IMR-90 (cell line): ENCODE measurements at regions not wholly inside any gene's neighbourhood (a gene's known extent, or its start where the extent isn't known, plus 50 kb on each side); places are given as distances from the start of the nearest gene placed in this dataset.

ENCODE experiments used
- ATAC-seq: fragments of 200-7000 bp; cut with Tn5 transposase; 2 replicates; pipeline ENCODE4 v1.9.1; 2020; ENCODE audit warnings: low read depth, mild to moderate bottlenecking, moderate library complexity
- BruUV-seq: library from RNA; stranded (reverse); fragments of 400-500 nt; replicated peaks from 2 replicates; lab custom pipeline; 2021; lab: Mats Ljungman, UMichigan
- CTCF ChIA-PET: fragments of 300-600 bp; formaldehyde crosslinking; extraction: SDS; loops from one replicate; lab custom pipeline; 2021; ENCODE audit warnings: antibody characterized with exemption; lab: Yijun Ruan, JAX
- POLR2A ChIA-PET: fragments of 300-600 bp; sonication (Branson Sonifier 250); formaldehyde crosslinking; loops from one replicate; lab custom pipeline; 2022; ENCODE audit warnings: antibody characterized with exemption; ENCODE audit not compliant: unreplicated experiment; lab: Charles Lee
- DNase-seq: peaks from one replicate; pipeline ENCODE4 v3.0.0; 2013
- H2AFZ ChIP-seq: replicated peaks from 2 replicates; pipeline ENCODE3; 2013; ENCODE audit warnings: low read length, mild to moderate bottlenecking; ENCODE audit not compliant: poor library complexity
- H2AK5ac ChIP-seq: 2 replicates; pipeline ENCODE4 v1.6.1; 2013; ENCODE audit warnings: low read depth, low read length, inconsistent platforms
- H2AK9ac ChIP-seq: replicated peaks from 2 replicates; pipeline ENCODE3; 2013; ENCODE audit warnings: mild to moderate bottlenecking, low read depth, low read length, moderate library complexity; ENCODE audit not compliant: poor library complexity
- H2BK120ac ChIP-seq: 2 replicates; pipeline ENCODE4 v1.6.1; 2013; ENCODE audit warnings: low read depth, low read length, inconsistent platforms
- H2BK15ac ChIP-seq: 3 replicates; pipeline ENCODE4 v1.6.1; 2013; ENCODE audit warnings: low read depth, low read length, inconsistent platforms
- H2BK20ac ChIP-seq: 2 replicates; pipeline ENCODE4 v1.6.1; 2013; ENCODE audit warnings: low read depth, mild to moderate bottlenecking, inconsistent platforms, low read length, moderate library complexity
- H2BK5ac ChIP-seq: 2 replicates; pipeline ENCODE4 v1.6.1; 2013; ENCODE audit warnings: mild to moderate bottlenecking, low read depth, low read length, inconsistent platforms; ENCODE audit not compliant: poor library complexity, severe bottlenecking
- H3K14ac ChIP-seq: replicated peaks from 2 replicates; pipeline ENCODE4 v1.6.1; 2013; ENCODE audit warnings: low read depth, low read length, inconsistent platforms
- H3K18ac ChIP-seq: 2 replicates; pipeline ENCODE4 v1.6.1; 2013; ENCODE audit warnings: low read depth, low read length, control low read depth
- H3K23ac ChIP-seq: 2 replicates; pipeline ENCODE4 v1.6.1; 2013; ENCODE audit warnings: low read depth, low read length, inconsistent platforms
- H3K27ac ChIP-seq: 2 replicates; pipeline ENCODE4 v1.5.1; 2013; ENCODE audit warnings: mild to moderate bottlenecking, control low read depth, low read length; ENCODE audit not compliant: insufficient read depth
- H3K27me3 ChIP-seq: 2 replicates; pipeline ENCODE4 v1.6.1; 2013; ENCODE audit warnings: low read length; ENCODE audit not compliant: control insufficient read depth, insufficient read depth
- H3K36me3 ChIP-seq: 2 replicates; pipeline ENCODE4 v1.6.1; 2013; ENCODE audit warnings: low read length, mixed read lengths; ENCODE audit not compliant: control insufficient read depth, insufficient read depth
- H3K4ac ChIP-seq: 2 replicates; pipeline ENCODE4 v1.6.1; 2013; ENCODE audit warnings: low read depth, low read length, inconsistent platforms
- H3K4me1 ChIP-seq: 2 replicates; pipeline ENCODE4 v1.6.1; 2013; ENCODE audit warnings: low read length, mixed read lengths; ENCODE audit not compliant: control insufficient read depth, insufficient read depth
- H3K4me2 ChIP-seq: 2 replicates; pipeline ENCODE4 v1.6.1; 2013; ENCODE audit warnings: low read depth, mild to moderate bottlenecking, control low read depth, low read length, moderate library complexity
- H3K4me3 ChIP-seq: 2 replicates; pipeline ENCODE4 v1.5.1; 2013; ENCODE audit warnings: low read depth, mild to moderate bottlenecking, control low read depth, low read length, moderate library complexity; ENCODE audit not compliant: insufficient read depth
- H3K56ac ChIP-seq: 2 replicates; pipeline ENCODE4 v1.6.1; 2013; ENCODE audit warnings: low read length, inconsistent platforms; ENCODE audit not compliant: insufficient read depth; ENCODE audit errors: extremely low read depth
- H3K79me1 ChIP-seq, 2 experiments: 2 replicates each; pipeline ENCODE4 v1.6.1; 2013; ENCODE audit warnings: low read length in 2 of 2, inconsistent platforms in 1 of 2, low read depth in 1 of 2
- H3K9ac ChIP-seq: 2 replicates; pipeline ENCODE4 v1.6.1; 2013; ENCODE audit warnings: low read depth, low read length, control low read depth
- H3K9me1 ChIP-seq: 2 replicates; pipeline ENCODE4 v1.6.1; 2013; ENCODE audit warnings: low read length, inconsistent platforms; ENCODE audit not compliant: insufficient read depth
- H3K9me3 ChIP-seq: 2 replicates; pipeline ENCODE4 v1.6.1; 2013; ENCODE audit warnings: low read length; ENCODE audit not compliant: control insufficient read depth, insufficient read depth
- H4K20me1 ChIP-seq: 2 replicates; pipeline ENCODE4 v1.6.1; 2013; ENCODE audit warnings: low read length, inconsistent platforms; ENCODE audit not compliant: insufficient read depth
- H4K5ac ChIP-seq: 2 replicates; pipeline ENCODE4 v1.6.1; 2013; ENCODE audit warnings: mild to moderate bottlenecking, low read depth, low read length, control low read depth
- H4K8ac ChIP-seq, 2 experiments: 2 replicates each; pipeline ENCODE4 v1.6.1; 2013; ENCODE audit warnings: low read depth in 2 of 2, low read length in 2 of 2, control low read depth in 1 of 2, inconsistent platforms in 1 of 2
- H4K91ac ChIP-seq: 2 replicates; pipeline ENCODE4 v1.6.1; 2013; ENCODE audit warnings: low read depth, low read length, inconsistent platforms; ENCODE audit not compliant: insufficient read depth
- BHLHE40 ChIP-seq: fragments of 150-350 bp; IDR thresholded peaks from 2 replicates; pipeline ENCODE4 v1.6.1; 2016; ENCODE audit warnings: mild to moderate bottlenecking, low read depth, low read length
- CEBPB ChIP-seq: IDR thresholded peaks from 2 replicates; pipeline ENCODE4 v1.6.1; 2012; ENCODE audit warnings: low read depth, low read length, improper control_type of control experiment
- CHD1 ChIP-seq: IDR thresholded peaks from 2 replicates; pipeline ENCODE4 v1.6.1; 2012; ENCODE audit warnings: low read depth, low read length, improper control_type of control experiment
- FOS ChIP-seq: fragments of 150-350 bp; IDR thresholded peaks from 2 replicates; pipeline ENCODE4 v1.6.1; 2016; ENCODE audit warnings: low read depth, low read length
- MAFK ChIP-seq: IDR thresholded peaks from 2 replicates; pipeline ENCODE4 v1.6.1; 2012; ENCODE audit warnings: low read depth, low read length, improper control_type of control experiment
- MAZ ChIP-seq: IDR thresholded peaks from 2 replicates; pipeline ENCODE4 v1.6.1; 2012; ENCODE audit warnings: low read depth, mild to moderate bottlenecking, low read length, improper control_type of control experiment, moderate library complexity, borderline replicate concordance
- MXI1 ChIP-seq: IDR thresholded peaks from 2 replicates; pipeline ENCODE4 v1.6.1; 2012; ENCODE audit warnings: low read depth, mild to moderate bottlenecking, low read length, moderate library complexity, borderline replicate concordance
- NFE2L2 ChIP-seq: fragments of 150-350 bp; IDR thresholded peaks from 2 replicates; pipeline ENCODE4 v1.6.1; 2016; ENCODE audit warnings: low read depth, mild to moderate bottlenecking, low read length
- POLR2A ChIP-seq: IDR thresholded peaks from 2 replicates; pipeline ENCODE4 v1.6.1; 2012; ENCODE audit warnings: mild to moderate bottlenecking, low read depth, low read length
- RAD21 ChIP-seq: IDR thresholded peaks from 2 replicates; pipeline ENCODE4 v1.6.1; 2012; ENCODE audit warnings: low read length, improper control_type of control experiment
- RCOR1 ChIP-seq: IDR thresholded peaks from 2 replicates; pipeline ENCODE4 v1.6.1; 2012; ENCODE audit warnings: mild to moderate bottlenecking, low read length, improper control_type of control experiment; ENCODE audit not compliant: insufficient replicate concordance
- RFX5 ChIP-seq: IDR thresholded peaks from 2 replicates; pipeline ENCODE4 v1.8.0; 2012; ENCODE audit warnings: low read depth, mild to moderate bottlenecking, low read length, moderate library complexity
- SMC3 ChIP-seq: fragments of 150-350 bp; IDR thresholded peaks from 2 replicates; pipeline ENCODE4 v1.6.1; 2016; ENCODE audit warnings: low read depth, mild to moderate bottlenecking, antibody characterized with exemption, low read length, moderate library complexity
- WGBS, 2 experiments: methylation state at CpG; one replicate each; pipeline versions ENCODE4 v1.1.5 to v1.1.7; 2013; ENCODE audit warnings: missing lambda C conversion rate in 2 of 2; ENCODE audit not compliant: insufficient read length in 1 of 2; ENCODE audit errors: extremely low coverage in 2 of 2; 5-methylcytosine and 5-hydroxymethylcytosine counted together
- dilution Hi-C: fragments of 300-500 bp; cut with HindIII; formaldehyde crosslinking; loops from one replicate; pipeline ENCODE4 v1.14.3; 2018; ENCODE audit warnings: low sequenced_read_pairs; ENCODE audit not compliant: unreplicated experiment
- in situ Hi-C: fragments of 300-500 bp; cut with MboI; formaldehyde crosslinking; loops from 3 replicates; pipeline ENCODE4 v1.14.3; 2019; ENCODE audit warnings: low sequenced_read_pairs, inconsistent platforms, mixed read lengths
- intact Hi-C: fragments of 100-400 bp; cut with micrococcal nuclease; formaldehyde crosslinking; loops from 2 replicates; pipeline ENCODE4 v1.10.0; 2022
- TF ChIP-seq, protein P1 (sequence below): fragments of 150-350 bp; IDR thresholded peaks from 2 replicates; pipeline ENCODE4 v1.6.1; 2017; ENCODE audit warnings: mild to moderate bottlenecking, antibody characterized with exemption, low read length, low read depth
- TF ChIP-seq, protein P2 (sequence below): conservative IDR thresholded peaks from 2 replicates; pipeline ENCODE4 v1.5.1; 2012; ENCODE audit warnings: mild to moderate bottlenecking, low read depth, low read length, improper control_type of control experiment
- TF ChIP-seq, protein P3 (sequence below): fragments of 150-350 bp; IDR thresholded peaks from 2 replicates; pipeline ENCODE4 v1.6.1; 2016; ENCODE audit warnings: low read depth, mild to moderate bottlenecking, low read length, moderate library complexity, borderline replicate concordance

DNA sequence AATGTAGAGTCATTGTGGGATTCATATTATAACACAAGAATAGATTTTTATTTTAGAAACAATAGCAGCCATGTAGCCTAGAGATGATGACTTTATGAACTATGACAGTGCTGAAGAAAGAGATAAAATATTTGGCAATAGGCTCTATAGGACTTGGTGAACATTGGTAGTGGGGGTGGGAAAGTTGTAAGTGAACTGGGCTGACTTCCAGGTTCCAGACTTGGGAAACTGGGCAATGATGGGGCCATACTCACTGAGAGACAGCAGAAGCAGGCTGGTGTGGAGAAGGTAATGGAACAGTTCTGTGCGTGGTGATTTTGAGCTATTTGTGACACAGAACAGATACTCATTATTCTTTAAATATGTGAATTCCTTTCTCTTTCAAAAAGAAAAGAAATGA is 470.3 kb upstream of the HNRNPA3 start:
- no peak overlapping the region for H2BK120ac ChIP-seq

More for the DNA sequence above, 470.3 kb upstream of the HNRNPA3 start:
- no TSS peak for BruUV-seq
- Histone ChIP-seq H2AFZ (no peak overlapping the region), H3K4me3 (no peak overlapping the region), H2BK5ac (no peak overlapping the region), H3K18ac (no peak overlapping the region), H3K27ac (no peak overlapping the region), H4K91ac (no peak overlapping the region), H3K56ac (no peak overlapping the region), H3K9ac (no peak overlapping the region), H3K79me1 (no peaks in the 10 kb centered on the region), H4K5ac (no peak overlapping the region), H3K36me3 (no peaks in the 10 kb centered on the region), H2AK9ac (no peak overlapping the region), H3K9me3 (no peaks in the 10 kb centered on the region), H3K14ac (no peak overlapping the region), H3K4me1 (no peaks in the 10 kb centered on the region), H3K9me1 (no peaks in the 10 kb centered on the region), H2BK20ac (no peak overlapping the region), H2AK5ac (no peak overlapping the region), H4K20me1 (no peaks in the 10 kb centered on the region), H3K4ac (no peak overlapping the region), H3K23ac (no peak overlapping the region), H3K27me3 (no peaks in the 10 kb centered on the region), H4K8ac (no peak overlapping the region), H3K4me2 (no peak overlapping the region), H2BK15ac (no peak overlapping the region)
- dilution Hi-C loops = no loop called here
- no peak for ATAC-seq
- in situ Hi-C loops = no loop called here
- intact Hi-C loops = no loop called here
- TF ChIP-seq, protein P1, sequence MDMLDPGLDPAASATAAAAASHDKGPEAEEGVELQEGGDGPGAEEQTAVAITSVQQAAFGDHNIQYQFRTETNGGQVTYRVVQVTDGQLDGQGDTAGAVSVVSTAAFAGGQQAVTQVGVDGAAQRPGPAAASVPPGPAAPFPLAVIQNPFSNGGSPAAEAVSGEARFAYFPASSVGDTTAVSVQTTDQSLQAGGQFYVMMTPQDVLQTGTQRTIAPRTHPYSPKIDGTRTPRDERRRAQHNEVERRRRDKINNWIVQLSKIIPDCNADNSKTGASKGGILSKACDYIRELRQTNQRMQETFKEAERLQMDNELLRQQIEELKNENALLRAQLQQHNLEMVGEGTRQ = no peak
- TF ChIP-seq MAFK (no peak), SMC3 (no peak), MAZ (no peak), RFX5 (no peak), BHLHE40 (no peak), FOS (no peak), RAD21 (no peak), CHD1 (no peak), MXI1 (no peak), CEBPB (no peak), POLR2A (no peak), NFE2L2 (no peak), RCOR1 (no peak)
- TF ChIP-seq, protein P2, sequence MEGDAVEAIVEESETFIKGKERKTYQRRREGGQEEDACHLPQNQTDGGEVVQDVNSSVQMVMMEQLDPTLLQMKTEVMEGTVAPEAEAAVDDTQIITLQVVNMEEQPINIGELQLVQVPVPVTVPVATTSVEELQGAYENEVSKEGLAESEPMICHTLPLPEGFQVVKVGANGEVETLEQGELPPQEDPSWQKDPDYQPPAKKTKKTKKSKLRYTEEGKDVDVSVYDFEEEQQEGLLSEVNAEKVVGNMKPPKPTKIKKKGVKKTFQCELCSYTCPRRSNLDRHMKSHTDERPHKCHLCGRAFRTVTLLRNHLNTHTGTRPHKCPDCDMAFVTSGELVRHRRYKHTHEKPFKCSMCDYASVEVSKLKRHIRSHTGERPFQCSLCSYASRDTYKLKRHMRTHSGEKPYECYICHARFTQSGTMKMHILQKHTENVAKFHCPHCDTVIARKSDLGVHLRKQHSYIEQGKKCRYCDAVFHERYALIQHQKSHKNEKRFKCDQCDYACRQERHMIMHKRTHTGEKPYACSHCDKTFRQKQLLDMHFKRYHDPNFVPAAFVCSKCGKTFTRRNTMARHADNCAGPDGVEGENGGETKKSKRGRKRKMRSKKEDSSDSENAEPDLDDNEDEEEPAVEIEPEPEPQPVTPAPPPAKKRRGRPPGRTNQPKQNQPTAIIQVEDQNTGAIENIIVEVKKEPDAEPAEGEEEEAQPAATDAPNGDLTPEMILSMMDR = no peak
- TF ChIP-seq, protein P3, sequence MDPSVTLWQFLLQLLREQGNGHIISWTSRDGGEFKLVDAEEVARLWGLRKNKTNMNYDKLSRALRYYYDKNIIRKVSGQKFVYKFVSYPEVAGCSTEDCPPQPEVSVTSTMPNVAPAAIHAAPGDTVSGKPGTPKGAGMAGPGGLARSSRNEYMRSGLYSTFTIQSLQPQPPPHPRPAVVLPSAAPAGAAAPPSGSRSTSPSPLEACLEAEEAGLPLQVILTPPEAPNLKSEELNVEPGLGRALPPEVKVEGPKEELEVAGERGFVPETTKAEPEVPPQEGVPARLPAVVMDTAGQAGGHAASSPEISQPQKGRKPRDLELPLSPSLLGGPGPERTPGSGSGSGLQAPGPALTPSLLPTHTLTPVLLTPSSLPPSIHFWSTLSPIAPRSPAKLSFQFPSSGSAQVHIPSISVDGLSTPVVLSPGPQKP = no peak
- no peak for DNase-seq
- no CpG with 5 or more reads among the region's 1 CpG for WGBS, 2 experiments
- POLR2A ChIA-PET = no interaction called here
- CTCF ChIA-PET = no interaction called here
